OCI-LY1 (cell line): ENCODE measurements at regions not wholly inside any gene's neighbourhood (a gene's known extent, or its start where the extent isn't known, plus 50 kb on each side); places are given as distances from the start of the nearest gene placed in this dataset.

ENCODE experiments used
- EZH2 ChIP-seq: fragments of 200-600 bp; sonication (generic), shearing (Covaris generic); IDR thresholded peaks from 2 replicates; pipeline ENCODE4 v1.8.0; 2017; ENCODE audit warnings: borderline replicate concordance, mixed run types, mild to moderate bottlenecking, antibody characterized with exemption, low read length, moderate library complexity, mixed read lengths
- TF ChIP-seq, protein P1 (sequence below): fragments of 200-600 bp; sonication (generic), shearing (Covaris generic); IDR thresholded peaks from 2 replicates; pipeline ENCODE4 v1.5.1; 2017; ENCODE audit warnings: mild to moderate bottlenecking, antibody characterized with exemption, low read length, moderate library complexity, mixed read lengths

DNA sequence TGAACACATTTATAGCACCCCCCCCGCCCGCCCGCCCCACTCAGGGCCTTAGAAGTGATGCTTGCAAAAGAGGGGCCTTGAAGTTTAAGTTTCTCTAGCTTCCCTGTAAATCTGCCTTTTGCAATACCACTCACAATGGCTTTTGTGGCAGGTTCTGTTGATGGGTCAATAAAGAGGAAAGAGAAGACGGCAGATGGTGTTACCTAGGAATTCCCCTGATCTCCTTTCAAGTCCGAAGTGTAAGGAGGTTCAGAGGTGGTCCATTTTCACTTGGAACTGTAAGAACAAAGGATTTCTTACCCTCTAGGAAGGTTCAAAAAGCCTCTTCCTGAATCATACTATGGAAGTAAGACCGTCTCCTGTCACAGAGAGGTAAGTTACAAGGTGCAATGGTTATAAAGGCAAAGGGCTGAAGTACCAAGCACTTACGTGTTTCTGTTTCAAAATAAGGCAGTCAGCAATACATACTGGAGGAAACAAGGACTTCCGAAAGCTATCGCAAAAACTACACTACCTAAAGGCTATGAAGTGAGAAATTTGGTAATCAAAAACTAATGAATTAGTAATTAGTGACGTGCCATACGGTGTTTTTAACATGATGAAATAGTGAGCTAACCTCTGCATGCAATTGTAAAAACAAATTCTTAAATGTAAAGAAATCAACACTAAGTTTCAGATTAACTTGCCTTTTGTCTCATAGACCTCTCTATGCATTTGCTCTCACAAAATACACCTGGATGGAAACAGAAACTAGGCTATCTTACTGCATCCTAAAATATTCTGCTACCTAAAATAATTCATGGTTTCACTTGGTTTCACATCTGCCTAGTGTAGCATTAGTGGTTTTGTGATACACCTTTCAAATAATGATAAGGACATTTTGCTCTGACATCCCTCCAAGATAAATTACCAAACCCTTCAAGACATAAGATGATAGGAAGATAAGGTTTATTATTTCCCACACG, 589.4 kb upstream of the FAM174A start:
- TF ChIP-seq, protein P1, sequence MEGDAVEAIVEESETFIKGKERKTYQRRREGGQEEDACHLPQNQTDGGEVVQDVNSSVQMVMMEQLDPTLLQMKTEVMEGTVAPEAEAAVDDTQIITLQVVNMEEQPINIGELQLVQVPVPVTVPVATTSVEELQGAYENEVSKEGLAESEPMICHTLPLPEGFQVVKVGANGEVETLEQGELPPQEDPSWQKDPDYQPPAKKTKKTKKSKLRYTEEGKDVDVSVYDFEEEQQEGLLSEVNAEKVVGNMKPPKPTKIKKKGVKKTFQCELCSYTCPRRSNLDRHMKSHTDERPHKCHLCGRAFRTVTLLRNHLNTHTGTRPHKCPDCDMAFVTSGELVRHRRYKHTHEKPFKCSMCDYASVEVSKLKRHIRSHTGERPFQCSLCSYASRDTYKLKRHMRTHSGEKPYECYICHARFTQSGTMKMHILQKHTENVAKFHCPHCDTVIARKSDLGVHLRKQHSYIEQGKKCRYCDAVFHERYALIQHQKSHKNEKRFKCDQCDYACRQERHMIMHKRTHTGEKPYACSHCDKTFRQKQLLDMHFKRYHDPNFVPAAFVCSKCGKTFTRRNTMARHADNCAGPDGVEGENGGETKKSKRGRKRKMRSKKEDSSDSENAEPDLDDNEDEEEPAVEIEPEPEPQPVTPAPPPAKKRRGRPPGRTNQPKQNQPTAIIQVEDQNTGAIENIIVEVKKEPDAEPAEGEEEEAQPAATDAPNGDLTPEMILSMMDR = no peak
- TF ChIP-seq EZH2 = no peak
